ENCODE measurements at regions not wholly inside any gene's neighbourhood (a gene's known extent, or its start where the extent isn't known, plus 50 kb on each side); places are given as distances from the start of the nearest gene placed in this dataset.

- no CpG with 5 or more reads among the region's 1 CpG for whole genome bisulfite sequencing (ENCODE audit: extremely low coverage, insufficient coverage, insufficient read length)
- Histone ChIP-seq H4K12ac (ENCODE audit: low read depth, low read length) (no peak overlapping the region), H2BK5ac (ENCODE audit: low read depth, low read length, poor library complexity) (no peak overlapping the region), H3K79me1 (ENCODE audit: low read length) (no peaks in the 10 kb centered on the region), H4K91ac (ENCODE audit: low read depth, low read length) (no peak overlapping the region), H3K14ac (ENCODE audit: low read length) (no peak overlapping the region), H2AFZ (ENCODE audit: insufficient read depth, low read length, poor library complexity) (no peak overlapping the region), H3K18ac (ENCODE audit: low read length) (no peak overlapping the region), H2AK5ac (ENCODE audit: low read length) (no peak overlapping the region), H3K79me2 (ENCODE audit: control insufficient read depth, insufficient read depth, low read length, poor library complexity) (no peaks in the 10 kb centered on the region), H3K36me3 (ENCODE audit: control insufficient read depth in 1 of 2, insufficient read depth in 2 of 2, low read length in 2 of 2) (no peaks in the 10 kb centered on the region), H3K27me3 (ENCODE audit: insufficient read depth, low read length) (no peaks in the 10 kb centered on the region), H2BK120ac (ENCODE audit: insufficient read depth, low read length, poor library complexity) (no peak overlapping the region), H3K27ac (ENCODE audit: low read depth, low read length) (no peak overlapping the region), H4K8ac (ENCODE audit: low read depth, low read length) (no peak overlapping the region), H2BK12ac (ENCODE audit: low read length) (no peak overlapping the region), H3K9ac (ENCODE audit: low read length) (no peak overlapping the region), H3K9me3 (ENCODE audit: insufficient read depth, low read depth, low read length) (no peaks in the 10 kb centered on the region), H3K23ac (ENCODE audit: low read length) (no peak overlapping the region), H3K4me3 (ENCODE audit: low read depth, low read length) (no peak overlapping the region), H3K4me2 (ENCODE audit: low read length) (no peak overlapping the region), H3K4me1 (ENCODE audit: control insufficient read depth in 1 of 2, insufficient read depth in 2 of 2, low read length in 2 of 2) (no peaks in the 10 kb centered on the region), H3K4ac (ENCODE audit: low read depth, low read length) (no peak overlapping the region)
- no peak for DNase-seq
Measured at GRCh38 chr1:69244211-69244610, 323.5 kb upstream of the LRRC7 start.

GRCh38 chr1:69246109-69246508 lies 321.6 kb upstream of the LRRC7 start:
- no CpG with 5 or more reads among the region's 1 CpG for WGBS (ENCODE audit: extremely low coverage, insufficient coverage, insufficient read length)
- no peak overlapping the region for H3K4me3 ChIP-seq (ENCODE audit: low read depth, low read length)
- H3K4me1 ChIP-seq (ENCODE audit: control insufficient read depth in 1 of 2, insufficient read depth in 2 of 2, low read length in 2 of 2): no peaks in the 10 kb centered on the region
- H2BK12ac ChIP-seq (ENCODE audit: low read length): no peak overlapping the region
- no peaks in the 10 kb centered on the region for H3K79me2 ChIP-seq (ENCODE audit: control insufficient read depth, insufficient read depth, low read length, poor library complexity)
- H2AK5ac ChIP-seq (ENCODE audit: low read length): no peak overlapping the region
- H3K4ac ChIP-seq (ENCODE audit: low read depth, low read length): no peak overlapping the region
- no peak overlapping the region for H2BK5ac ChIP-seq (ENCODE audit: low read depth, low read length, poor library complexity)
- no peak overlapping the region for H3K9ac ChIP-seq (ENCODE audit: low read length)
- H2BK120ac ChIP-seq (ENCODE audit: insufficient read depth, low read length, poor library complexity): no peak overlapping the region
- H2AFZ ChIP-seq (ENCODE audit: insufficient read depth, low read length, poor library complexity): no peak overlapping the region
- no peak overlapping the region for H4K8ac ChIP-seq (ENCODE audit: low read depth, low read length)
- no peaks in the 10 kb centered on the region for H3K9me3 ChIP-seq (ENCODE audit: insufficient read depth, low read depth, low read length)
- no peaks in the 10 kb centered on the region for H3K36me3 ChIP-seq (ENCODE audit: control insufficient read depth in 1 of 2, insufficient read depth in 2 of 2, low read length in 2 of 2)
- no peak overlapping the region for H3K14ac ChIP-seq (ENCODE audit: low read length)
- no peak overlapping the region for H3K4me2 ChIP-seq (ENCODE audit: low read length)
- no peaks in the 10 kb centered on the region for H3K27me3 ChIP-seq (ENCODE audit: insufficient read depth, low read length)
- no peak overlapping the region for H4K12ac ChIP-seq (ENCODE audit: low read depth, low read length)
- DNase-seq: no peak
- no peaks in the 10 kb centered on the region for H3K79me1 ChIP-seq (ENCODE audit: low read length)
- H3K23ac ChIP-seq (ENCODE audit: low read length): no peak overlapping the region
- H3K18ac ChIP-seq (ENCODE audit: low read length): no peak overlapping the region
- H3K27ac ChIP-seq (ENCODE audit: low read depth, low read length): no peak overlapping the region
- no peak overlapping the region for H4K91ac ChIP-seq (ENCODE audit: low read depth, low read length)

GRCh38 chr1:69246710-69247109 lies 321.0 kb upstream of the LRRC7 start:
- Histone ChIP-seq H3K14ac (ENCODE audit: low read length) (no peak overlapping the region), H2BK12ac (ENCODE audit: low read length) (no peak overlapping the region), H3K4ac (ENCODE audit: low read depth, low read length) (no peak overlapping the region), H2AFZ (ENCODE audit: insufficient read depth, low read length, poor library complexity) (no peak overlapping the region), H2BK120ac (ENCODE audit: insufficient read depth, low read length, poor library complexity) (no peak overlapping the region), H3K9me3 (ENCODE audit: insufficient read depth, low read depth, low read length) (no peaks in the 10 kb centered on the region), H3K36me3 (ENCODE audit: control insufficient read depth in 1 of 2, insufficient read depth in 2 of 2, low read length in 2 of 2) (no peaks in the 10 kb centered on the region), H3K4me1 (ENCODE audit: control insufficient read depth in 1 of 2, insufficient read depth in 2 of 2, low read length in 2 of 2) (no peaks in the 10 kb centered on the region), H2BK5ac (ENCODE audit: low read depth, low read length, poor library complexity) (no peak overlapping the region), H4K12ac (ENCODE audit: low read depth, low read length) (no peak overlapping the region), H2AK5ac (ENCODE audit: low read length) (no peak overlapping the region), H3K79me1 (ENCODE audit: low read length) (no peaks in the 10 kb centered on the region), H3K9ac (ENCODE audit: low read length) (no peak overlapping the region), H3K18ac (ENCODE audit: low read length) (no peak overlapping the region), H3K79me2 (ENCODE audit: control insufficient read depth, insufficient read depth, low read length, poor library complexity) (no peaks in the 10 kb centered on the region), H4K8ac (ENCODE audit: low read depth, low read length) (no peak overlapping the region), H3K27ac (ENCODE audit: low read depth, low read length) (no peak overlapping the region), H3K4me3 (ENCODE audit: low read depth, low read length) (no peak overlapping the region), H3K4me2 (ENCODE audit: low read length) (no peak overlapping the region), H3K27me3 (ENCODE audit: insufficient read depth, low read length) (no peaks in the 10 kb centered on the region), H3K23ac (ENCODE audit: low read length) (no peak overlapping the region), H4K91ac (ENCODE audit: low read depth, low read length) (no peak overlapping the region)
- no peak for DNase-seq
- WGBS (ENCODE audit: extremely low coverage, insufficient coverage, insufficient read length): no CpG with 5 or more reads among the region's 2 CpGs

GRCh38 chr1:69252696-69253095 lies 315.0 kb upstream of the LRRC7 start:
- H2BK12ac ChIP-seq (ENCODE audit: low read length): no peak overlapping the region
- no peak overlapping the region for H3K18ac ChIP-seq (ENCODE audit: low read length)
- WGBS (ENCODE audit: extremely low coverage, insufficient coverage, insufficient read length): no CpG with 5 or more reads among the region's 4 CpGs
- H4K8ac ChIP-seq (ENCODE audit: low read depth, low read length): no peak overlapping the region
- no peak overlapping the region for H3K4me2 ChIP-seq (ENCODE audit: low read length)
- no peak overlapping the region for H3K27ac ChIP-seq (ENCODE audit: low read depth, low read length)
- H3K14ac ChIP-seq (ENCODE audit: low read length): no peak overlapping the region
- H3K79me2 ChIP-seq (ENCODE audit: control insufficient read depth, insufficient read depth, low read length, poor library complexity): no peaks in the 10 kb centered on the region
- no peak overlapping the region for H3K4ac ChIP-seq (ENCODE audit: low read depth, low read length)
- H3K27me3 ChIP-seq (ENCODE audit: insufficient read depth, low read length): no peaks in the 10 kb centered on the region
- H2AFZ ChIP-seq (ENCODE audit: insufficient read depth, low read length, poor library complexity): no peak overlapping the region
- H2BK120ac ChIP-seq (ENCODE audit: insufficient read depth, low read length, poor library complexity): no peak overlapping the region
- no peak overlapping the region for H3K23ac ChIP-seq (ENCODE audit: low read length)
- no peaks in the 10 kb centered on the region for H3K79me1 ChIP-seq (ENCODE audit: low read length)
- H3K9me3 ChIP-seq (ENCODE audit: insufficient read depth, low read depth, low read length): no peaks in the 10 kb centered on the region
- H2AK5ac ChIP-seq (ENCODE audit: low read length): no peak overlapping the region
- DNase-seq: no peak
- H3K4me1 ChIP-seq (ENCODE audit: control insufficient read depth in 1 of 2, insufficient read depth in 2 of 2, low read length in 2 of 2): no peaks in the 10 kb centered on the region
- H3K9ac ChIP-seq (ENCODE audit: low read length): no peak overlapping the region
- H4K12ac ChIP-seq (ENCODE audit: low read depth, low read length): no peak overlapping the region
- no peaks in the 10 kb centered on the region for H3K36me3 ChIP-seq (ENCODE audit: control insufficient read depth in 1 of 2, insufficient read depth in 2 of 2, low read length in 2 of 2)
- no peak overlapping the region for H4K91ac ChIP-seq (ENCODE audit: low read depth, low read length)
- no peak overlapping the region for H2BK5ac ChIP-seq (ENCODE audit: low read depth, low read length, poor library complexity)
- H3K4me3 ChIP-seq (ENCODE audit: low read depth, low read length): no peak overlapping the region

All from trophoblast cell (in vitro differentiated cells and primary cell).